ENCODE measurements at regions not wholly inside any gene's neighbourhood (a gene's known extent, or its start where the extent isn't known, plus 50 kb on each side); places are given as distances from the start of the nearest gene placed in this dataset.

- Histone ChIP-seq H3K27ac (ENCODE audit: low read length) (no peak overlapping the region), H3K27me3 (ENCODE audit: control insufficient read depth, insufficient read depth, low read length) (no peaks in the 10 kb centered on the region), H3K9me3 (ENCODE audit: control insufficient read depth, insufficient read depth, low read length) (no peaks in the 10 kb centered on the region), H3K36me3 (ENCODE audit: control insufficient read depth, insufficient read depth, low read length) (no peaks in the 10 kb centered on the region), H3K4me1 (ENCODE audit: control insufficient read depth, insufficient read depth, low read length) (no peaks in the 10 kb centered on the region), H3K4me3 (ENCODE audit: low read length) (no peak overlapping the region)
- Mint-ChIP-seq H3K36me3 (no peaks in the 10 kb centered on the region), H3K27ac (no peak overlapping the region), H3K9me3 (peaks cover 3 to 6% of the 10 kb centered on the region in 2 donors), H3K4me3 (no peak overlapping the region), H3K27me3 (ENCODE audit: low read depth in 2 of 2) (no peaks in the 10 kb centered on the region), H3K4me1 (no peaks in the 10 kb centered on the region)
- no peak for TF ChIP-seq CTCF (IDR thresholded peaks at IDR 0.05)
- intact Hi-C loops (cut with micrococcal nuclease) = no loop called here
- no peak for DNase-seq
- ATAC-seq = no peak
These were observed 438.3 kb downstream of the CD109 start for GRCh38 chr6:74134327-74134726.

GRCh38 chr6:74133073-74133472 is 437.1 kb downstream of the CD109 start:
- H3K27ac ChIP-seq (ENCODE audit: low read length) = no peak overlapping the region
- no peaks in the 10 kb centered on the region for H3K27me3 ChIP-seq (ENCODE audit: control insufficient read depth, insufficient read depth, low read length)
- Mint-ChIP-seq H3K36me3 (no peaks in the 10 kb centered on the region), H3K9me3 (peaks cover 3 to 6% of the 10 kb centered on the region in 2 donors), H3K4me1 (no peaks in the 10 kb centered on the region), H3K27ac (no peak overlapping the region), H3K27me3 (ENCODE audit: low read depth in 2 of 2) (no peaks in the 10 kb centered on the region), H3K4me3 (no peak overlapping the region)
- H3K4me1 ChIP-seq (ENCODE audit: control insufficient read depth, insufficient read depth, low read length) = no peaks in the 10 kb centered on the region
- DNase-seq (no peak), ATAC-seq (no peak)
- H3K36me3 ChIP-seq (ENCODE audit: control insufficient read depth, insufficient read depth, low read length) = no peaks in the 10 kb centered on the region
- 93% methylated on average over 1 of the region's 1 CpG for WGBS (ENCODE audit: insufficient coverage)
- H3K4me3 ChIP-seq (ENCODE audit: low read length) = no peak overlapping the region
- TF ChIP-seq CTCF (IDR thresholded peaks at IDR 0.05) = no peak
- intact Hi-C loops (cut with micrococcal nuclease) = no loop called here
- H3K9me3 ChIP-seq (ENCODE audit: control insufficient read depth, insufficient read depth, low read length) = no peaks in the 10 kb centered on the region

GRCh38 chr6:74130641-74131040 is 434.6 kb downstream of the CD109 start:
- intact Hi-C loops (cut with micrococcal nuclease) = no loop called here
- no peaks in the 10 kb centered on the region for H3K9me3 ChIP-seq (ENCODE audit: control insufficient read depth, insufficient read depth, low read length)
- H3K27ac ChIP-seq (ENCODE audit: low read length) = no peak overlapping the region
- no peaks in the 10 kb centered on the region for H3K4me1 ChIP-seq (ENCODE audit: control insufficient read depth, insufficient read depth, low read length)
- Mint-ChIP-seq H3K4me1 (no peaks in the 10 kb centered on the region), H3K4me3 (no peak overlapping the region), H3K27ac (no peak overlapping the region), H3K36me3 (no peaks in the 10 kb centered on the region), H3K27me3 (ENCODE audit: low read depth in 2 of 2) (no peaks in the 10 kb centered on the region), H3K9me3 (peaks cover 2 to 6% of the 10 kb centered on the region in 2 donors)
- ATAC-seq = no peak
- no peak overlapping the region for H3K4me3 ChIP-seq (ENCODE audit: low read length)
- no peaks in the 10 kb centered on the region for H3K27me3 ChIP-seq (ENCODE audit: control insufficient read depth, insufficient read depth, low read length)
- 91% methylated on average over 2 of the region's 2 CpGs for whole genome bisulfite sequencing (ENCODE audit: insufficient coverage)
- no peak for DNase-seq
- no peaks in the 10 kb centered on the region for H3K36me3 ChIP-seq (ENCODE audit: control insufficient read depth, insufficient read depth, low read length)
- TF ChIP-seq CTCF (IDR thresholded peaks at IDR 0.05) = no peak

- no peak for ATAC-seq
- Mint-ChIP-seq H3K9me3 (peaks cover 0 to 2% of the 10 kb centered on the region in 2 donors), H3K27me3 (ENCODE audit: low read depth in 2 of 2) (no peaks in the 10 kb centered on the region), H3K4me1 (no peaks in the 10 kb centered on the region), H3K4me3 (no peak overlapping the region), H3K27ac (no peak overlapping the region), H3K36me3 (no peaks in the 10 kb centered on the region)
- Histone ChIP-seq H3K4me1 (ENCODE audit: control insufficient read depth, insufficient read depth, low read length) (no peaks in the 10 kb centered on the region), H3K27me3 (ENCODE audit: control insufficient read depth, insufficient read depth, low read length) (no peaks in the 10 kb centered on the region), H3K9me3 (ENCODE audit: control insufficient read depth, insufficient read depth, low read length) (no peaks in the 10 kb centered on the region), H3K27ac (ENCODE audit: low read length) (no peak overlapping the region), H3K36me3 (ENCODE audit: control insufficient read depth, insufficient read depth, low read length) (no peaks in the 10 kb centered on the region), H3K4me3 (ENCODE audit: low read length) (no peak overlapping the region)
- WGBS (ENCODE audit: insufficient coverage) = no CpG with 5 or more reads among the region's 1 CpG
- no peak for TF ChIP-seq CTCF (IDR thresholded peaks at IDR 0.05)
- no peak for DNase-seq
- intact Hi-C loops (cut with micrococcal nuclease) = no loop called here
These were observed 432.5 kb downstream of the CD109 start for GRCh38 chr6:74128536-74128935.
